ENCODE measurements at regions not wholly inside any gene's neighbourhood (a gene's known extent, or its start where the extent isn't known, plus 50 kb on each side); places are given as distances from the start of the nearest gene placed in this dataset.
A peak's percentile ranks its signal among the peaks of the same experiment; 100 is the strongest.

DNA sequence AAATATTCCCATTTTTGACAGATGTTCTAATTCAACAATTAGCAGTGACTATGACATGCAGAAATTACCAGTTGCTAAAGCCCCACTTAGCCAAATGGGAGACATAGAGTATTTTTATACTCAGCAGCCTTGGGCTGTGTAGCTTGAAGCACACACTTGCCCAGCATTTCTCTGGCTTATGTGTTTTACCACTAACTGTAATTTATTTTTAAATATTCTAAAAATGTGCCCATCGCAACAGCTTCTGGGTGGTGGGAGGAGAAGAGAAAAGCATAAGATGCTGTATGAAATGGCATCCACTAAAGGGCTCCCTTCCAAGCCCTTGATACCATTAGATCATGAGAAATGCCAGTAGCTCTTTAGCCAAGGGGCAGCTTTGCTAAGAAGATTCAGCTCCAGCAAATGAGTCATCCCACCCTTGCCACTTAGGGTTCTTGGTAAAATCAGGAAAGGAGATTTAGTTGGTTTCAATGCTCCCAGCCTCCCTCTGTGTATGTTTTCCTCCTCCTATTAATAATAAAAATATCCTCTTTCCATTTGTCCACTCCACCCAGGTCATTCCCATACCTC, 462.7 kb upstream of the DEPDC1 start:
- ATAC-seq = no peak
- no peak for TF ChIP-seq GLIS3 (CRISPR knock-in tag; IDR thresholded peaks at IDR 0.05)
- no peak for TF ChIP-seq ARNTL (CRISPR knock-in tag; IDR thresholded peaks at IDR 0.05; ENCODE audit: borderline replicate concordance, low read depth)
- TF ChIP-seq ZFP3 (CRISPR knock-in tag; IDR thresholded peaks at IDR 0.05) = no peak
- TF ChIP-seq ISL1 (CRISPR knock-in tag; IDR thresholded peaks at IDR 0.05) = peak; percentile 22; the same call in 1 of the 2 replicates

DNA sequence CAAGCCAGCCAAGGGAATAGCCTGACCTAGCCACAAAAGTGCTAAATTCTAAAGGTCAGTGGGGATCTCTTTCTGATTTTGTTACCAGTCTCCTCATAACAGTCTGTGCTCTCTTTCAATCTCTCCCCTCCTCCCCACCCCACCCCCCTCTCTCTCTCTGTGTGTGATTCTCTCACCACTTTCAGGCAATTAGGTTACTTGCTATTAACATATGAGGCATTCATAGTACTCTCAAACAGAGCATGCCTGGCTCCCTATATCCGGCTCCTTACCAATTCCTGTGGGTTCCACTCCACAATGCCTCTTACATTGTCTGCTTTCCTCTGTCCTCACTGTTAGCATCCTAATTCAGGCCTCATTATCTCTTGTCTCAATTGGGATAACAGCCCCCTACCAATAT, 464.3 kb upstream of the DEPDC1 start:
- no peak for ATAC-seq
- TF ChIP-seq SNAI2 (CRISPR knock-in tag; IDR thresholded peaks at IDR 0.05) (no peak), CSDC2 (CRISPR knock-in tag; IDR thresholded peaks at IDR 0.05) (no peak), RARB (CRISPR knock-in tag; IDR thresholded peaks at IDR 0.05) (no peak), BACH2 (CRISPR knock-in tag; IDR thresholded peaks at IDR 0.05; ENCODE audit: borderline replicate concordance) (no peak), TCF4 (CRISPR knock-in tag; IDR thresholded peaks at IDR 0.05; ENCODE audit: borderline replicate concordance) (no peak), ZNF565 (CRISPR knock-in tag; conservative IDR thresholded peaks at IDR 0.05; ENCODE audit: low read depth) (no peak), TOX (CRISPR knock-in tag; IDR thresholded peaks at IDR 0.05; ENCODE audit: borderline replicate concordance) (no peak), ARNTL (CRISPR knock-in tag; IDR thresholded peaks at IDR 0.05; ENCODE audit: borderline replicate concordance, low read depth) (no peak), ZNF70 (CRISPR knock-in tag; IDR thresholded peaks at IDR 0.05) (no peak), GLIS3 (CRISPR knock-in tag; IDR thresholded peaks at IDR 0.05) (no peak), ESRRG (CRISPR knock-in tag; IDR thresholded peaks at IDR 0.05) (no peak), PPARA (CRISPR knock-in tag; IDR thresholded peaks at IDR 0.05; ENCODE audit: borderline replicate concordance) (no peak), ZNF8 (CRISPR knock-in tag; IDR thresholded peaks at IDR 0.05) (no peak), OSR1 (CRISPR knock-in tag; IDR thresholded peaks at IDR 0.05) (no peak)
- TF ChIP-seq, protein P1, sequence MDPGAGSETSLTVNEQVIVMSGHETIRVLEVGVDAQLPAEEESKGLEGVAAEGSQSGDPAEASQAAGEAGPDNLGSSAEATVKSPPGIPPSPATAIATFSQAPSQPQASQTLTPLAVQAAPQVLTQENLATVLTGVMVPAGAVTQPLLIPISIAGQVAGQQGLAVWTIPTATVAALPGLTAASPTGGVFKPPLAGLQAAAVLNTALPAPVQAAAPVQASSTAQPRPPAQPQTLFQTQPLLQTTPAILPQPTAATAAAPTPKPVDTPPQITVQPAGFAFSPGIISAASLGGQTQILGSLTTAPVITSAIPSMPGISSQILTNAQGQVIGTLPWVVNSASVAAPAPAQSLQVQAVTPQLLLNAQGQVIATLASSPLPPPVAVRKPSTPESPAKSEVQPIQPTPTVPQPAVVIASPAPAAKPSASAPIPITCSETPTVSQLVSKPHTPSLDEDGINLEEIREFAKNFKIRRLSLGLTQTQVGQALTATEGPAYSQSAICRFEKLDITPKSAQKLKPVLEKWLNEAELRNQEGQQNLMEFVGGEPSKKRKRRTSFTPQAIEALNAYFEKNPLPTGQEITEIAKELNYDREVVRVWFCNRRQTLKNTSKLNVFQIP (CRISPR knock-in tag; IDR thresholded peaks at IDR 0.05; ENCODE audit: borderline replicate concordance, low read depth) = no peak
- TF ChIP-seq, protein P2, sequence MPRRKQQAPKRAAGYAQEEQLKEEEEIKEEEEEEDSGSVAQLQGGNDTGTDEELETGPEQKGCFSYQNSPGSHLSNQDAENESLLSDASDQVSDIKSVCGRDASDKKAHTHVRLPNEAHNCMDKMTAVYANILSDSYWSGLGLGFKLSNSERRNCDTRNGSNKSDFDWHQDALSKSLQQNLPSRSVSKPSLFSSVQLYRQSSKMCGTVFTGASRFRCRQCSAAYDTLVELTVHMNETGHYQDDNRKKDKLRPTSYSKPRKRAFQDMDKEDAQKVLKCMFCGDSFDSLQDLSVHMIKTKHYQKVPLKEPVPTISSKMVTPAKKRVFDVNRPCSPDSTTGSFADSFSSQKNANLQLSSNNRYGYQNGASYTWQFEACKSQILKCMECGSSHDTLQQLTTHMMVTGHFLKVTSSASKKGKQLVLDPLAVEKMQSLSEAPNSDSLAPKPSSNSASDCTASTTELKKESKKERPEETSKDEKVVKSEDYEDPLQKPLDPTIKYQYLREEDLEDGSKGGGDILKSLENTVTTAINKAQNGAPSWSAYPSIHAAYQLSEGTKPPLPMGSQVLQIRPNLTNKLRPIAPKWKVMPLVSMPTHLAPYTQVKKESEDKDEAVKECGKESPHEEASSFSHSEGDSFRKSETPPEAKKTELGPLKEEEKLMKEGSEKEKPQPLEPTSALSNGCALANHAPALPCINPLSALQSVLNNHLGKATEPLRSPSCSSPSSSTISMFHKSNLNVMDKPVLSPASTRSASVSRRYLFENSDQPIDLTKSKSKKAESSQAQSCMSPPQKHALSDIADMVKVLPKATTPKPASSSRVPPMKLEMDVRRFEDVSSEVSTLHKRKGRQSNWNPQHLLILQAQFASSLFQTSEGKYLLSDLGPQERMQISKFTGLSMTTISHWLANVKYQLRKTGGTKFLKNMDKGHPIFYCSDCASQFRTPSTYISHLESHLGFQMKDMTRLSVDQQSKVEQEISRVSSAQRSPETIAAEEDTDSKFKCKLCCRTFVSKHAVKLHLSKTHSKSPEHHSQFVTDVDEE (CRISPR knock-in tag; IDR thresholded peaks at IDR 0.05) = no peak
- TF ChIP-seq, protein P3, sequence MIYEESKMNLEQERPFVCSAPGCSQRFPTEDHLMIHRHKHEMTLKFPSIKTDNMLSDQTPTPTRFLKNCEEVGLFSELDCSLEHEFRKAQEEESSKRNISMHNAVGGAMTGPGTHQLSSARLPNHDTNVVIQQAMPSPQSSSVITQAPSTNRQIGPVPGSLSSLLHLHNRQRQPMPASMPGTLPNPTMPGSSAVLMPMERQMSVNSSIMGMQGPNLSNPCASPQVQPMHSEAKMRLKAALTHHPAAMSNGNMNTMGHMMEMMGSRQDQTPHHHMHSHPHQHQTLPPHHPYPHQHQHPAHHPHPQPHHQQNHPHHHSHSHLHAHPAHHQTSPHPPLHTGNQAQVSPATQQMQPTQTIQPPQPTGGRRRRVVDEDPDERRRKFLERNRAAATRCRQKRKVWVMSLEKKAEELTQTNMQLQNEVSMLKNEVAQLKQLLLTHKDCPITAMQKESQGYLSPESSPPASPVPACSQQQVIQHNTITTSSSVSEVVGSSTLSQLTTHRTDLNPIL (CRISPR knock-in tag; IDR thresholded peaks at IDR 0.05; ENCODE audit: low read depth) = no peak
- TF ChIP-seq, protein P4, sequence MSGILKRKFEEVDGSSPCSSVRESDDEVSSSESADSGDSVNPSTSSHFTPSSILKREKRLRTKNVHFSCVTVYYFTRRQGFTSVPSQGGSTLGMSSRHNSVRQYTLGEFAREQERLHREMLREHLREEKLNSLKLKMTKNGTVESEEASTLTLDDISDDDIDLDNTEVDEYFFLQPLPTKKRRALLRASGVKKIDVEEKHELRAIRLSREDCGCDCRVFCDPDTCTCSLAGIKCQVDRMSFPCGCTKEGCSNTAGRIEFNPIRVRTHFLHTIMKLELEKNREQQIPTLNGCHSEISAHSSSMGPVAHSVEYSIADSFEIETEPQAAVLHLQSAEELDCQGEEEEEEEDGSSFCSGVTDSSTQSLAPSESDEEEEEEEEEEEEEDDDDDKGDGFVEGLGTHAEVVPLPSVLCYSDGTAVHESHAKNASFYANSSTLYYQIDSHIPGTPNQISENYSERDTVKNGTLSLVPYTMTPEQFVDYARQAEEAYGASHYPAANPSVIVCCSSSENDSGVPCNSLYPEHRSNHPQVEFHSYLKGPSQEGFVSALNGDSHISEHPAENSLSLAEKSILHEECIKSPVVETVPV (CRISPR knock-in tag; IDR thresholded peaks at IDR 0.05) = no peak
- TF ChIP-seq, protein P5, sequence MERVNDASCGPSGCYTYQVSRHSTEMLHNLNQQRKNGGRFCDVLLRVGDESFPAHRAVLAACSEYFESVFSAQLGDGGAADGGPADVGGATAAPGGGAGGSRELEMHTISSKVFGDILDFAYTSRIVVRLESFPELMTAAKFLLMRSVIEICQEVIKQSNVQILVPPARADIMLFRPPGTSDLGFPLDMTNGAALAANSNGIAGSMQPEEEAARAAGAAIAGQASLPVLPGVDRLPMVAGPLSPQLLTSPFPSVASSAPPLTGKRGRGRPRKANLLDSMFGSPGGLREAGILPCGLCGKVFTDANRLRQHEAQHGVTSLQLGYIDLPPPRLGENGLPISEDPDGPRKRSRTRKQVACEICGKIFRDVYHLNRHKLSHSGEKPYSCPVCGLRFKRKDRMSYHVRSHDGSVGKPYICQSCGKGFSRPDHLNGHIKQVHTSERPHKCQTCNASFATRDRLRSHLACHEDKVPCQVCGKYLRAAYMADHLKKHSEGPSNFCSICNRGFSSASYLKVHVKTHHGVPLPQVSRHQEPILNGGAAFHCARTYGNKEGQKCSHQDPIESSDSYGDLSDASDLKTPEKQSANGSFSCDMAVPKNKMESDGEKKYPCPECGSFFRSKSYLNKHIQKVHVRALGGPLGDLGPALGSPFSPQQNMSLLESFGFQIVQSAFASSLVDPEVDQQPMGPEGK (CRISPR knock-in tag; IDR thresholded peaks at IDR 0.05; ENCODE audit: borderline replicate concordance) = no peak

DNA sequence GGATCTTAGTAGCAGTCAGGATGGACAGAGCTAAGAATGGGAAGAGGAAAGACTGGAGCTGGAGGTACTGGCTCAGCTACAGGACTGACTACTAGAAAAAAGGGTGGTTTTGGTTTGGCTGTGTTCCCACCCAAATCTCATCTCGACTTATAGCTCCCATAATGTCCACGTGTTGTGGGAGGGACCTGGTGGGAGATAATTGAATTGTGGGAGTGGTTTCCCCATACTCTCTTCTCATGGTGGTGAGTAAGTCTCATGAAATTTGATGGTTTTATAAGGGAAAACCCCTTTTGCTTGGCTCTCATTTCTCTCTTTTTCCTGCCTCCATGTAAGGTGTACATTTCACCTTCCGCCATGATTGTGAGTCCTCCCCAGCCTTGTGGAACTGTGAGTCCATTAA, 466.5 kb upstream of the DEPDC1 start:
- TF ChIP-seq, protein P5 (CRISPR knock-in tag; IDR thresholded peaks at IDR 0.05; ENCODE audit: borderline replicate concordance) = no peak
- TF ChIP-seq TCF4 (CRISPR knock-in tag; IDR thresholded peaks at IDR 0.05; ENCODE audit: borderline replicate concordance) (no peak), ZNF565 (CRISPR knock-in tag; conservative IDR thresholded peaks at IDR 0.05; ENCODE audit: low read depth) (no peak)

More for the DNA sequence above, 466.5 kb upstream of the DEPDC1 start:
- ATAC-seq = no peak; the same call in 2 of the 3 replicates
